ENCODE measurements at regions not wholly inside any gene's neighbourhood (a gene's known extent, or its start where the extent isn't known, plus 50 kb on each side); places are given as distances from the start of the nearest gene placed in this dataset.

GRCh38 chr11:29018631-29019030 lies 910.4 kb downstream of the METTL15 start:
- H3K36me3 ChIP-seq (ENCODE audit: control insufficient read depth in 2 of 2, extremely low read depth in 1 of 2, insufficient read depth in 2 of 2, low read length in 2 of 2), result no peaks in the 10 kb centered on the region
- no peak overlapping the region for H2AFZ ChIP-seq (ENCODE audit: low read depth, low read length)
- no peaks in the 10 kb centered on the region for H4K20me1 ChIP-seq (replicated peaks; ENCODE audit: control insufficient read depth, extremely low read depth, insufficient read depth, low read length)
- H3K9me3 ChIP-seq (replicated peaks; ENCODE audit: control insufficient read depth, insufficient read depth, low read length), result no peaks in the 10 kb centered on the region
- dilution Hi-C loops (cut with MboI; ENCODE audit: extremely low pct_ligation_motif_present, low sequenced_read_pairs), result no loop called here
- H3K27me3 ChIP-seq (ENCODE audit: control insufficient read depth in 2 of 2, insufficient read depth in 2 of 2, low read length in 2 of 2), result no peaks in the 10 kb centered on the region
- TF ChIP-seq GATA2 (IDR thresholded peaks at IDR 0.05; ENCODE audit: insufficient read depth, insufficient read length, low read depth, low read length) (peak; percentile 76), POLR2A (IDR thresholded peaks at IDR 0.05; ENCODE audit: low read depth, low read length) (peak; percentile 50), FOS (IDR thresholded peaks at IDR 0.05; ENCODE audit: borderline replicate concordance, insufficient read depth, low read length) (peak; percentile 96), MAX (IDR thresholded peaks at IDR 0.05; ENCODE audit: insufficient read depth, insufficient read length) (no peak), CTCF (IDR thresholded peaks at IDR 0.05; ENCODE audit: extremely low read depth in 1 of 2, insufficient read depth in 1 of 2, low read depth in 1 of 2, low read length in 2 of 2) (no peak), JUN (IDR thresholded peaks at IDR 0.05; ENCODE audit: borderline replicate concordance, insufficient read depth, insufficient read length, low read depth) (peak; percentile 95), POLR2AphosphoS5 (IDR thresholded peaks at IDR 0.05; ENCODE audit: insufficient read depth, low read depth, low read length) (peak; percentile 82)
- H3K9me1 ChIP-seq (replicated peaks; ENCODE audit: control insufficient read depth, extremely low read depth, insufficient read depth, low read length), result no peaks in the 10 kb centered on the region
- H3K4me2 ChIP-seq (ENCODE audit: insufficient read depth, low read length), result peak overlapping the region; percentile 55
- peaks cover 27% of the 10 kb centered on the region for H3K4me1 ChIP-seq (ENCODE audit: control insufficient read depth, extremely low read depth, insufficient read depth, low read length)
- no peaks in the 10 kb centered on the region for H3K79me2 ChIP-seq (ENCODE audit: control insufficient read depth, insufficient read depth, low read length)
- CTCF ChIA-PET, result interaction anchor here (0.9 to 3.7 kb wide), 14 partner anchors 11 to 1318 kb away, joined by 3 to 45 read pairs (median 6); partner anchors contain the start of gene BDNF
- no TSS peak for BruUV-seq (replicated peaks)
- intact Hi-C loops (cut with micrococcal nuclease), result loop anchor here (1.0 to 5.0 kb wide), 9 partner anchors 12 to 910 kb away; partner anchors contain the start of genes KIF18A and METTL15
- POLR2A ChIA-PET, result interaction anchor here (1.0 kb wide), 1 partner anchor 185 kb away, joined by 4 read pairs; no protein-coding TSS in a partner anchor
- DNase-seq (ENCODE audit: low read depth, low spot score), result peak; percentile 95
- H3K4me3 ChIP-seq (replicated peaks in 1 of 3; ENCODE audit: insufficient read depth in 1 of 3, low read depth in 1 of 3, low read length in 3 of 3), result peak overlapping the region in 1 of 3 experiments; percentile 12
- H3K9ac ChIP-seq (replicated peaks; ENCODE audit: extremely low read depth, insufficient read depth, low read length), result peak overlapping the region; percentile 88
- peak; percentile 78 for FAIRE-seq
- H3K27ac ChIP-seq (ENCODE audit: insufficient read depth, low read depth, low read length), result peak overlapping the region; percentile 97
